ENCODE measurements at regions not wholly inside any gene's neighbourhood (a gene's known extent, or its start where the extent isn't known, plus 50 kb on each side); places are given as distances from the start of the nearest gene placed in this dataset.

GRCh38 chr12:75944097-75944904, 87.3 kb downstream of the PHLDA1 start (continued):
- peak; percentile 93 for TF ChIP-seq ZNF462 (CRISPR knock-in tag; IDR thresholded peaks at IDR 0.05)
- TF ChIP-seq STAT1 (IDR thresholded peaks at IDR 0.05; ENCODE audit: unreplicated experiment): no peak
- no peak for TF ChIP-seq EZH2 (IDR thresholded peaks at IDR 0.05; ENCODE audit: low read depth, unreplicated experiment)
- TF ChIP-seq CTCF (conservative IDR thresholded peaks at IDR 0.05; ENCODE audit: low read depth in 2 of 2): no peak
- TF ChIP-seq ZNF331 (CRISPR knock-in tag; IDR thresholded peaks at IDR 0.05; ENCODE audit: low read depth): no peak

GRCh38 chr12:75943730-75944096, 87.9 kb downstream of the PHLDA1 start:
- Histone ChIP-seq H3K4me2 (peak overlapping the region; percentile 24), H3K79me2 (replicated peaks; ENCODE audit: insufficient read depth) (no peaks in the 10 kb centered on the region), H3F3A (replicated peaks; ENCODE audit: low read depth) (no peaks in the 10 kb centered on the region), H3K9me2 (ENCODE audit: insufficient read depth) (no peaks in the 10 kb centered on the region), H3K27ac (ENCODE audit: low read depth) (peak overlapping the region; percentile 89), H3K4me3 (peak overlapping the region; percentile 5; the same call in 1 of the 2 replicates), H3K27me3 (ENCODE audit: insufficient read depth) (no peaks in the 10 kb centered on the region), H3K4me1 (ENCODE audit: insufficient read depth) (peaks cover 23% of the 10 kb centered on the region), H2AFZ (no peak overlapping the region), H4K20me1 (replicated peaks; ENCODE audit: insufficient read depth) (no peaks in the 10 kb centered on the region), H3K36me3 (ENCODE audit: insufficient read depth) (no peaks in the 10 kb centered on the region)
- H3K9me3 Mint-ChIP-seq: peaks cover 20% of the 10 kb centered on the region
- ATAC-seq: peak; percentile 51
- no peak overlapping the region; the same call in 2 of the 3 replicates for H3K4me3 Mint-ChIP-seq
- H3K27ac Mint-ChIP-seq: peak overlapping the region; percentile 98
- H3K27me3 Mint-ChIP-seq (ENCODE audit: insufficient read depth, low read depth, poor library complexity): peaks cover 10% of the 10 kb centered on the region
- peaks cover 25% of the 10 kb centered on the region for H3K4me1 Mint-ChIP-seq
- H3K36me3 Mint-ChIP-seq (ENCODE audit: low read depth): peaks cover 17% of the 10 kb centered on the region
- DNase-seq (ENCODE audit: low spot score): no peak
- no peak for TF ChIP-seq POLR2AphosphoS5 (IDR thresholded peaks at IDR 0.05; ENCODE audit: low read depth)
- no peak for TF ChIP-seq ZNF462 (CRISPR knock-in tag; IDR thresholded peaks at IDR 0.05)
- no peak for TF ChIP-seq CREB1 (CRISPR knock-in tag; IDR thresholded peaks at IDR 0.05; ENCODE audit: low read depth)

All from GM23338 (cell line).